Activated naive CD4-positive, alpha-beta T cell treated with Interleukin-2 at 50 U/mL for 16 hours (primary cell): ENCODE measurements at regions not wholly inside any gene's neighbourhood (a gene's known extent, or its start where the extent isn't known, plus 50 kb on each side); places are given as distances from the start of the nearest gene placed in this dataset.
A peak's percentile ranks its signal among the peaks of the same experiment; 100 is the strongest.

Source experiments
- DNase-seq: peaks from one replicate; pipeline ENCODE4 v3.0.0-alpha.2; 2020

DNA sequence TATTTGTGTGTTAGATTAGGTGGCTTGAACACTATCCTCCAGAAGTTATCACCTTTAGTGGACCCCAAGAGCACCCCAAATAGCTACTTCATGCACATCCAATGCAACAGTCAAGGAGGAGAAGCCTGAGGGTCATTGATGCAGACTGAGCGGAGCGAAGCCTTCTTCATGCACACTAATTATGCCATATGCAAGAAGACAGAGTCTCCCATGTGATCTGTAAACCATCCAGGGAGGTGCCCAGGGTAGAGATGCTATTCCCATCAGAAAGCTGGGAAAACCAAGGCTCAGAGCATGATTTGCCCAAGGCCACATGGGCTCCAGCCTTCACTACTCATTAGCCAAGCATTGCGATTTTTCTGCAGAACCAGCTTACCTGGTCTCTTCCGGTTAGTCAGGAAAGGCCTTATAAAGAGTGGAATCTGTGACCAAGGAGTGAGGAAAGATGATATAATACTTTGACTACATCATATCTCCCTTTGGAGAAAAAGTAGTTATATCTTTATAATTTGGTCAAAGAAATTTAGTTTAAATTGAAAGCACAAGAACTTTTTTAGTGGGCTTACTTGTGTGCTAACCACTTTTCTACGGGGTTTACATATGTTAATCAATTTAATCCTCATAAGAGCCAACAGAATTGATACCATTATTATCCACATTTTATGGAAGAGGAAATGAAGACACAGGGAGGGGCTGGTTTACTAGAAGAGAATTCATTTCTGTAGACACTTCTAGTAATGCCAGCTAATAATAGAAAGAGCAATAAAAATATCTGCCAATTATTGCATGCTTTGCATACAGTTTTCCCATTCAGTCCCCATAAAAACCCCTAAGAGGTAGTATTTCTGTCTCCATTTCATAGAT is 220.0 kb downstream of the ESM1 start:
- no peak for DNase-seq

DNA sequence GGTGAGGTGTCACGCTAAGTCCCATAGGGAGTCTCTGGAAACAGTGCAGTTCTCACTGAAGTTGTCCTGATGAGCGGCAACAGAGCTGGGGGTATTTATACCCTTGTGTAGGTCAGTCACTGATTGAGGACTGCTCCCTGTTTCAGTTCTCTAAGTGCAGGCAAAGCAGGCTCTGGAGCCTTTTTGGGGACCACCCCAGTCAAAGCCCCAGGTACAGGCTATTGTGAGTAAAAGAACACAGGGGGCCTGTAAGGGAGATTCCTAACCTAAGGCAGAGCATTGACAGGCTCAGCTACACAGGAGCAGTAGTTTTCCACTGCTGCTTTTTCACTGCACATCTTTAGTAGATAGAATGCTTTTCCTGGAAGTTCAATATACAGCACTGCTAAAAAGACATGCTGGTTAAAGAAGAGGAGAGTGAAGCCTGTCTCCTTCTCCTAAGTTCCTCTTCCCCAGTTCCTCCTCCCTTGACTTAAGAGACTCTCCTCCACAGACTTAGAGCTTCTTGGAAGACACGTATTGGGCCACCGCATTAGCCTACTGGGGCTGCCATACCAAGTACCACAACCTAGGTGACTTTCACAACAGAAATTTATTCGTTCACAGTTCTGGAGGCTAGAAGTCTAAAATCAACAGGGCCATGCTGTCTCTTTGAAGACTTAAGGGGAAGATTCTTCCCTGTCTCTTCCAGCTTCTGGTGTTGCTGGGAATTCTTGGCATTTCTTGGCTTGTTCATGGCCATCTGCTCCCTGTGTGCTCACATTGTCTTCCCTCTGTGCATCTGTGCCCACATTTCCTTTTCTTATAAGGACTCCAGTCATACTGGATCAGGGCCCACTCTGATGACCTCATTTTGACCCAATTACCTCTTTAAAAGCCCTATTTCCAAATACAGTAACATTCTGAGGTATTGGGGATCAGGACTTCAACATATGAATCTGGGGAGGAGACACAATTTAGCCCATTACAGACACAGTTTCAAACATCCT is 221.0 kb downstream of the ESM1 start:
- DNase-seq, result no peak

DNA sequence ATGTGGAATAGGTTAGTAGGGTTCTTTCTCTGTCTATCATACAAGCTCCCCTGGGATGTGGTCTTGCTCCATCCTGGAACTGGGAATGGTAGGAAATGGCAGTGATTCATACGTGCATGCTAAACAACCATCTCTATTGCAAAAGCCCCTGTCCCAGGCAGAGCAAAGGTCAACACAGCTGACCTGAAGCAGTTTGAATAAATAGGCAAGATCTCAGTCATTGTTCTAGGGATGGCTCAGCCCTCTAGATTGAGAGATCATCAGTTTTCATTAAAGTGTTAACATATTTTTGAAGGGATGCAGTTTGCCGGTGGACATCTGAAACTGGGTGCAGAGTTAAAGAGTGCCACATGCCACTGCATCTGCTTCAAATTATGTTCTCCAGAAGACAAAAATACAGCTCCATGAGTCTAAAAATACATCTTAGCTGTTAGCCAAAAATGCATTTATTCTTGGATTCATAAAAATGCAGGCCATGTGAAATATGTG is 224.1 kb downstream of the ESM1 start:
- no peak for DNase-seq

DNA sequence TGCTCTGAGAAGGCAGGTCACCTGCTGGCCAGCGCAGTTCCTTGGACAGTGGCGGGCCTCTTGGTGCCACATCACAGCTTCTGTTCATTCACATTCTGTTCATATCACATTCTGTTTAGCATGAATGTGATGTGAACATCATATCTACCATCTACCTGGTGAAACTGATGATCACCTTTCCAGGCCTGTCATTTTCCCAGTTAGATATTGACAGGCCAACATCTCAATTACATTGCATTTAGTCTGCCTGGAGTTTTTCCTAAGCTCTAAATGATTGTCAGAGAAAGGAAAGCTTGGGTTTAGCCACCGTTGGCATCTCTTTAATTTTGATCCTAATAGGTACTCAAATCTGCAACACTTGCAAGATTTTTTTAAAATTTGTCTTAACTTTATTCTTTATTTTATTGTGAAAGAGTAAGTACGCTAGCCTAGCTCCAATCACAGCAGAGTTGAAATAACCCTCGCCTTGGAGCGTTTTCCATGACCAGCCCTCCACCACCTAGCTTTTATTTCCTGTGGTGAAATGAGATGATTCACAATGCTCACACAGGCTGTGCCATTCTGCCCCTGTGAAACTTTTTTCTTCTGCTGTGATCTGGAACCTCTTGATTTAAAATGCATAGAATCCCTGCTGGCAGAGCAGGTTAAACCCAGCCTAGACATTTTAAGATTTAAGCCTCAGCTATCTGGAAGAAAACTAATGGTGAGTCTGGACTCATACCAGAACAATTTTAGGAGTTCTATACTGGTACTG is 225.0 kb downstream of the ESM1 start:
- no peak for DNase-seq

DNA sequence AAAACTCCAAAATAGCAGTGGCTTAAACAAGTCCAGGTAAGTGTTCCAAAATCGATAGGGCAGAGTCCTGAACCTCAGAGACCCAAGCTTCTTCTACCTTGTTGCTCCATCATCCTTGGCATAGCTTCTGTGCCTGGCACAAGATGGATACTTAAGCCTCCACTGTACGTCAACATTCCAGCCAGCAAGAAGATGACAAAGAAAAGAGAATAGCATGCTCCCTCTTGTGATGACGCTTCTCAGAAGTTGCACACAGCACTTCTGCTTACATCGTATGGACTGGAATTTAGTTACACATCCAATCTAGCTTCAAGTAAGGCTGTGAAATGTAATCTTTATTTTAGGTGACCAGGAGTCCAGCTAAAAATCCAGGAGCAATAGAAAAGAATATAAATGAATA is 227.4 kb downstream of the ESM1 start:
- no peak for DNase-seq

DNA sequence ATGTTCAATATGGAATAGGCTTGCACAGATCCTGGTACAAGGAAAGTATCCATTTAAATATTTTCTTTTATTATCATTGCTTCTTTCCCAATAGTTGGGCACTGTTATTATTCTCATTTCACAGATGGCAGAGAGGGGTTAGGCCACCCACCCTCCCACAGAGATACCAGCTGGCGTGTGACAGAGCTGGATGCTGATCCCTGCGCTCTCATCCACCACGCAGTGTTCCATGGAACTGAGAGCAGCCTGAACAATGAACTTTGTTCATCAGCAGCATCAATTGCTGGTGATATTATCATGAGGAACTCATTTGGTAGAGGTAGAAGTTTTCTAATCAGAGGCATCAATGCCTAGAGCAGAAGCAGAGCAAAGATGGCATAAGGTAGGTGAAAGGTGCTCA is 227.9 kb downstream of the ESM1 start:
- DNase-seq, result no peak

DNA sequence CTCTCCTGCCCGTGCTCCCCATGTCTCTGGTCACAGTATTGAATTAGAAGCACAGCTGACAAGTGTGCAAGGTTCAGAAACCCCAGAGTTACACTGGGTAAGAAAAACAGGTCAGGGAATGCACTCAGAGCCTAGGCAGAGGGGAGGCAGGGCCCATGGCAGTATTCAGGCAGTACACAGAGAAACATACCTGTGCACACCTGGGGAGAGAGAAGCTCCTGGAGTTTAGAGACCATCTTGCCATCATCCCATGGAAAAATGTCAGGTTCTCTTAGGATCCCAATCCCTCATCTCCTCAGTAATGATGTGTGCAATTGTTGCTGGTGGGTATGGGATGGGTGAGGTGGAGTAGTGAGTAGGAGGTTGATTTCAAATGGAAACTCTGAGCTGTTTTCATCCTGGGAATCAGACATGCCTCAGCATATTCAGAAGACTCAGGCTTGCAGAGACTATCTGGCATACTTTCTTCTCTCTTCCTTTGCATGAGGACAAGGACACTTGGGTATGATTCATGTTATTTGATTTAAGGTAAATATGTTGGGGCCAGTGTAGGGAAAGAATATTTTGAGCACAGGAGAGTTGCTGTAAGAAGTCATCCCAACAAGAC is 228.5 kb downstream of the ESM1 start:
- DNase-seq, result no peak

DNA sequence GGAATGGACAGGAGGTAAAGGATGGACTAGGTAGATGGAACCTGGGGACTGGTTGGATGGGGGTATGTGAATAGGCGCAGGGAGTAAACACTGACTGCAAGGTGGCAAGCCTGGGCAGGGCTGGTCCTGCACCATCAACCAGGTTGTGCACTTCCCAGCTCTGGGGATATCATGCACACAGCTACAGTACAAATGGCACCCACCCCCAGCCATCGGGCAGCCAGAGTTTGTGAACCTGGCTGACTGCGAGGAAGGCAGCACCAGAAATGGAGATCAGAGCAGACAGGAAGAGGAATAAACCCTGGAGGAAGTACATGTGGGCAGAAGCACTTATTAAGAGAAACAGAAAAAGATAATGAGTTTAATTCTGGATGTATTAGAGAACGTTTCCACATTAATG is 229.1 kb downstream of the ESM1 start:
- DNase-seq, result no peak

DNA sequence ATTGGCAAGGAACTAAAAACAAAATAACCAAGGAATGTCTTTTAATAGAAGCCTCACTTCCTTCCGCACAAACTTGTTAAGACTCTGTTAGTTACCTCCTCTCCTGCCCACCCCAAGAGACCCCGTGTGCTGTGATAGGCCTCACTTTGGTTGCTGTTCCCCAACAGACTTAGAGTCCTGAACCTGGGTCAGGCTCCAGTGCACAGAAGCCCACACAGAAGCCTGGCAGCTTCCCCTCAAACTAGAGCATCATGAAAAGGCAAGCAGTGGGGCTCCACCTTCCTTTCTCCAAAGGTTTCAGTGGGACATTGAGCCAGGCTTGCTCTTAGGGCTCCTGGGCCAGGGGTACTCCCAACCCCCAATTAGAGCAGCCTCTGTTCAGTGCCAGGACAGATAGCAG is 230.5 kb downstream of the ESM1 start:
- DNase-seq, result no peak

DNA sequence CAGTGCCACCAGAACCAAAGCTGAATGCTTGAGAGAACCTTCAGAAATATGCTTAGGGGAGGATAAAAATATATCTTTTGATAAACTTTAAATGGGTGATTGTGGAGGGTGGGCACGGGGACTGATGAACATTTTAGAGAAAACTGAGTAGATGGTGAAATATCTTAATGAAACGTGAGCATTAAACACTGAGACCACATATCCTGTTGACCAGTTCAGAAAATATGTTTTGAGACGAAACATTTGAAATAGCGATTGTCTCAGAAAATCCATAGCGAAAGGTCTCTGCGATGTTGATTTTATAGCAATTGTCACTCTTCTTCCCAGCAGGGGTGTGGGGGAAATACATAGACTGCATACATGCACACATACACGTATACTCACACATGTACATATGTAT is 231.0 kb downstream of the ESM1 start:
- DNase-seq, result no peak

DNA sequence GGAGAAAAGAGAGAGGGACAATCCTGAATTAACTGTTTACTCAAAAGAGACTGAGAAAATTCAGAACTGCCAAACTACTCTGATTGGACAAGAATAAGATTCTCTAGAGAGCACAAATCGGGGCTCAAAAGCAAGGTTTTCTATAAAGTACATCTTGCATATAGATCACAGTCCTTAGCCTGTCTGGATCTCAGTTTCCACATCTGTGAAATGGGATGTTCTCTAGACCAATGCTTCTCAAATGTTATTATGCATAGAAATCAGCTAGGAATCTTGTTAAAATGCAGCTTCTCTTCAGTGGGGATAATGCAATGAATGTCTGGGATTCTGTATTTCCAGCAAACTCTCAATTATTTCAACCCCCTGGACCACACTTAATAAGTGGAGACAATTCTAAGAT is 231.6 kb downstream of the ESM1 start:
- DNase-seq, result no peak

DNA sequence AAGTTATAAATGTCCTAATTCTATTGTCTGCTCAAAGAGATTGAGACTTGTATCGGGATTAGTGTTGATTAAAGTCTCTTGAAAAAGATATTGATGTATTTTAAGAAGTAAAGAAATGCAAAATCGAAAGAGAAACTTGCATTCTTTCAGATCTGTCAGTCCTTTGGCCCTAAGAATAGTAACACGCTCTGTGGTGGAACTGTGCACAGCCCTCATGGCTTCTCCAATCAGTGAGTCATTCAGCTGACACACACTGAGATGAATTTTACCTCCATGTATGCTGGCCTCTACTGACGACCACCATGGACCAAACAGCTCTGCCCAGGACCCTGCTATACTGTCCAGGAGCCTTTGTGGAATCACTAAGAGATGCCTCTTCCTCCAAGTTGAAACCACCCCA is 232.4 kb downstream of the ESM1 start:
- no peak for DNase-seq

DNA sequence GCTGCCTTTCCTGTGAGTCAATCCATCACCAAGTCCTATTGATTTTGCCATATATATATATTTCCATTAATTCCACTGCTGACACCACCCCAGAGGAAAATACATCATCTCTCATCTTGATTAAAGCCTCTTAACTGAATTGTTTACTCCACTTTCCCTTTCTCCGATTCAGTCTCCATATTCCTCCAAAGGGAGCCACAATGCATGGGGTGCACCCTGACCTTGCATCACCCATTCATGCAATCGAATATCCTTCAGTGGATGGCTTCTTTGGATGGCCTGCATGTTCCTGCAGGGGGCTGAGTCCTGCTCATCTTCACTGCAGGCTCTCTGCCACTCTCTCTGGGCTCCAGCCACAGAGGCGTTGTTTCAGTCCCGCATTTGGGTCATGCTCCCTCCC is 231.0 kb downstream of the SNX18 start:
- no peak for DNase-seq

DNA sequence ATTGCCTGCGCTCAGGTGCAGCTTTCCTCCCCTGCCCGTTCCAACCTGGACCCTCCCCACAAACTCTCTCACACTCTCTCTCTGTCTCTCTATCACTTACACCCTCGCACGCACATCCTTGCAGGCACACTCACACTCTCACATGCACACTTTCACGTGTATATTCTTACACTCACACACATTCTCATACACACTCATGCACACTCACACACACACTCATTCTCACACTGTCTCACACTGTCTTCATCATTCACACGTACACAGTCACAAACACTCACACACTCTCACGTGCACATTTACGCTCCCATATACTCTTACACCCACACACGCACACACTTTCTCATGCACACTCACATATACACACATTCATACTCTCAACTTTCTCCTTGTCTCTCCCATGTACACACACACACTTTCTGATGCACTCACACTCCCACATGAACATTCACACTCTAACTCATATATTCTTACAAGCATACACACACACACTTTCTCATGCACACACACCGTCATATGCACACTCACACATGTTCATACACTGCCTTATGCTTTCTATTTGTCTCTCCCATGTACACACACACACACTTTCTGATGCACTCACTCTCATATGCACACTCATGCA is 229.3 kb downstream of the SNX18 start:
- no peak for DNase-seq

DNA sequence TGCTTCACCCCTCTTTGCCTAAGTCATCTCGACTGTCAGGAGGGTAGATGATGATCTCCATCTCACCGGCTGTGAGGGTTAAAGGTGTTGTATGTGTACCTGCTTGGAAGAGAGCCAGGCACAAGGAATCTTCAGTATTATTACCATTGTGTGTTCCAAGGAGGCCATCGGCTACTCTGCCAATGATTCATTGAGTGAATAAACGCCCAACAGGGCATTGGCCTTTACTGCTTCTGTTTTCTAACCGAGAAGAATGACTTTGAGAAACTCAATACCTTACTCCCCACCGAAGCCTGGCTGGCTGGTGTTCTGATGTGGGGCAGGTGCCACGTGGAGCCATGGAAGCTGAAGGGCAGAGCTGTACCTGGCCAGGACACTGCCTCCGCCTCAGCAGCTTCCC is 228.8 kb downstream of the SNX18 start:
- DNase-seq, result no peak

DNA sequence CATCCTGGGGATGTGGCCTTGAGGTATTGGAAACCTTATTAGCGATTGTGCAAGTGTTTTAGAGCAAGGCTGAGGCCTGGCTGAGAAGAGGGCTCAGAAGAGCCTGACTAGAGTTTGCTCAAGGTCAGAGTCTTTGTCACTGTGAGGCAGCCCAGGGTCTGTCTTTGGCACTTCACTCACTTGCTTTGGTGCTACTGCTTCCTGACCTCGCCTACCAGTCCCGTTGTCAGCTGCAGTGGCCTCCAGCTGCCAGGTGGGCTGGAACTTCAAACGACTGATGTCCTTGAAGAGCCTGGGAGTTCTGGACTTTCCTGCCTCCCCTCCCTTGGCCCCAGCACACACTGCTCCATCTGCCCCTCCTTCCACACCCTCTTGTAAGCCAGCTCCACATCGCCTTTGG is 228.0 kb downstream of the SNX18 start:
- no peak for DNase-seq

DNA sequence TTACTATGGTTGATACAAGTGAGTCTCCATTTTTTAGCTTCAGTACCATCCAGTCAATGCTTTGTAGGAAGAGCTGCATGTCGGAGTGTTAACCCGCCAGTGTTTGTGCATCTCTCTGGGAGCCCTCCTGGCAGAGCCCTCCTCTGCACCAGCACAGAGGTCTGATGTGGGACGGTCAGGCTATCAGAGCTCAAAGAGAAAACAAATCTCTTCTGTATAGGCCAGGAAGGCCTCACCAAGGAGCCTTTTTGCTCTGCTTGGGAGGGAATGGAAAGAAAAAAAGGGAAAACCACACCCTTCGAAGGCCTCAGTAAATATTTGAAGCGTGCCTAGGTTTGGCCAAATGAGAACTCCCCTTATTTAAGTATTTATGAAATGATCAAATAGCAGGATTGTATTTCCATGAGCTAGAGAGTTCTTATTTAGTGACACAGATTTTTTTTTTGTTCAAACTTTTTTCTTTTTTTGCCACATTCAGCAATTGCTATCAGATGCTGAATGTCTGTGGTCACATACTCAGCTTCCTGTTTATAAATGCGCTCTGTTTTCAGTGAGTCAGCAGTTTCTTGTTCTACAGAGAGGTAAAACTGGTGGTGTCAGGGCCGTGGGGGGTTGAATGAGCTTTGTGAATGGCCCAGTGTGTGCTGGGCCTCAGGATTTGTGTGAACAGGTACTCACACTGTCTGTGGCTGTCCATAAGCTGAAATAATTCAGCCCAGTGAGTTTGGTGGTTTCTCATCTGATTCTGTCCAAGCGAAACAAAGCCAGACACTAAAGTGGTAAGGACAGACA is 226.6 kb downstream of the SNX18 start:
- DNase-seq, result peak; percentile 51

DNA sequence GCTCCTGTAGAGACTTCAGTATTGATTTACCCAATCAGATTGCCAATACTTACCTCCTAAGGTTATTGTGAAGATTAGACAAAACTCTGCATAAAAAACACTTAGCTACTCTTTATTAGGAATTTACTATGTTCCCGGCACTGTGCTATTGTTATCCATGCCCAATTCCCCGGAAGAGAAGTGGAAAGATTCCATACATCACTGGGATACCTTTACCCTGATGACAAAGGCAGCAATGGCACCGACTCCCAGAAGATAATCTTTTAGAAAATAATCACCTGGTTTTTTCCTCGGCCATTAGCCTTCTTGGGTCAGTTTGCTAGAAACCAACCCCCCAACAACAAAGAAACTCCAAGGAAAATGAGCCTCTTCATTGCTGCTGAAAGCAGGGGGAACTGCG is 226.0 kb downstream of the SNX18 start:
- DNase-seq, result no peak

DNA sequence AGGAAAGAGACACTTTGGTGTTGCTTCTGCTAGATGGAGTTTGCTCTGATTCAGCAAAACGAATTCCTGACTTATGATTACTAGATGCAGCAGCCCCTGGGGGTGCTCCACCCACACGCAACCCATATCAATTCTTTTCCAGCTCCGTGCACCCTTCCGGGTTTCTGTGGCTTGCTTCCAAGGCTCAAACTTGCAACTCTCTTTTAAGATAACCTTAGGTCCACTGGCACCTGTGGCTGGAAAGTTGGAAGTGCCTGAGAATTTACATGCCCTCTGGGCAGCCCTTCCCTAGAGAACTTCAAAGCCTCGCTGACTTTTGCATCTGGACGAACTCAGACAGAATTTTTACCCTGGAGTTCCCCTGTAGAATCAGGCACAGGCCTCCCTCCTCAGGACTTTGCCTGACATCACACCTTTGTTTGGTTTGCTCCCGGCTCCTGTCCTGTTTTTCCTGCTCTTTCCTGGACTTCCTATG is 224.9 kb downstream of the SNX18 start:
- DNase-seq, result no peak

DNA sequence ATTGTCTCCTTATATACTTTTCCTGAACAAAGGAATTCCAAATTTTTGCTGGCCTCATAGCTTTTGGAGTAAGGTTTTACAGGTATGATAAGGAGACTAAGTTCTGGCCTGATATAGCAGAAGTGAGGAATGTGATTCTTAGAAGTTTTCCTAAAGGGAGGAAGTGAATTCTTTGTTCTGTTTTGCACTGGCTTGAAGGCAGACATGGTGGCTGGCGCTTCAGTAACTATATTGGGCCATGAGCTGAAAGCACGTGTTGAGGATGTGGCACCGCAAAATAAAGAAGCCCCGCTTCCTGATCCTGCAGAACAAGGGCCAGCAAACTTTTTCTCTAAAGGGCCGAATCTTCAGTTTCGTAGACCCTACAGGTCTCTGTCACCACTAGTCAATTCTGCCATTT is 224.2 kb downstream of the SNX18 start:
- DNase-seq, result no peak

DNA sequence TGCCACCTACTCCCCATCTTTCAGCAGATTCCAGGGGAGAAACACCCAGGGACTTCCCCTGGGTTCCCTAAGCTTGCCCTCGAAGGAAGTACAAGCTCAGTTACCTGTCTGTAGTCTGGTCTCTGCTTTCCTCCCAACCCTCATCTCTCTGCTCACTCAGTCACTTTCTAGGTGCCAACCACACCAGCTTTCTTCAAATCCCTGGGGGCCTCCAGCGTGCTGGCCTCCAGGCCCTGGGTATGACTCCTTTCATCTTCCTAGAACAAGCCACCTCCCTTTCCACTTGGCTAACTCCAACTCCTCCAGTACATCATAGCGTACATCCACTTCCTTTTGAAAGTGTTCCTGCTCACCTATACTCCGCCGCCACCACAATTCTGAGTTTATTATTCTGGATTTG is 222.6 kb downstream of the SNX18 start:
- no peak for DNase-seq
